Retinal pigment epithelial cell (primary cell): ENCODE measurements at regions not wholly inside any gene's neighbourhood (a gene's known extent, or its start where the extent isn't known, plus 50 kb on each side); places are given as distances from the start of the nearest gene placed in this dataset.

ENCODE experiments used
- DNase-seq: peaks from one replicate; pipeline ENCODE4 v3.0.0-alpha.2; 2010; ENCODE audit warnings: low read depth
- H3K4me3 ChIP-seq: 2 replicates; pipeline ENCODE4 v1.5.1; 2011; ENCODE audit warnings: mild to moderate bottlenecking, low read length, control low read depth, moderate library complexity
- TF ChIP-seq, protein P1 (sequence below): conservative IDR thresholded peaks from 2 replicates; pipeline ENCODE4 v1.5.1; 2011; ENCODE audit warnings: low read depth, low read length, control low read depth, inconsistent platforms

DNA sequence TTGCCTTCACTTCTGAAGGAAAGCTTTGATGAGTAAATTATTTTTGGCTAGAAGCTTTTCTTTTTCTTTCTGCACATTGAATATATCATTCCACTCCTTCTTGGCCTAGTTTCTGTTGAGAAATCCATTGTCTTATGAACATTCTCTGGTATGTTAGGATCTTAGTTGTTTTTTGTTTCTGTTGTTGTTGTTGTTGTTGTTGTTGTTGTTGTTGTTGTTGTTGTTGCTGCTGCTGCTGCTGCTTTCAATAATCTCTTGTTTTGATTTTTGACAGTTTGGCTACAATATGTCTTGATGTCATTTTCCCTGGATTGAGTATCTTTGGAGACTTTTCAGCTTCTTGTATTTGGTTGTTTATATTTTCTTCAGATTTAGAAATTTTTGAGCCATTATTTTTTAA lies 836.5 kb upstream of the MAN1A1 start:
- TF ChIP-seq, protein P1, sequence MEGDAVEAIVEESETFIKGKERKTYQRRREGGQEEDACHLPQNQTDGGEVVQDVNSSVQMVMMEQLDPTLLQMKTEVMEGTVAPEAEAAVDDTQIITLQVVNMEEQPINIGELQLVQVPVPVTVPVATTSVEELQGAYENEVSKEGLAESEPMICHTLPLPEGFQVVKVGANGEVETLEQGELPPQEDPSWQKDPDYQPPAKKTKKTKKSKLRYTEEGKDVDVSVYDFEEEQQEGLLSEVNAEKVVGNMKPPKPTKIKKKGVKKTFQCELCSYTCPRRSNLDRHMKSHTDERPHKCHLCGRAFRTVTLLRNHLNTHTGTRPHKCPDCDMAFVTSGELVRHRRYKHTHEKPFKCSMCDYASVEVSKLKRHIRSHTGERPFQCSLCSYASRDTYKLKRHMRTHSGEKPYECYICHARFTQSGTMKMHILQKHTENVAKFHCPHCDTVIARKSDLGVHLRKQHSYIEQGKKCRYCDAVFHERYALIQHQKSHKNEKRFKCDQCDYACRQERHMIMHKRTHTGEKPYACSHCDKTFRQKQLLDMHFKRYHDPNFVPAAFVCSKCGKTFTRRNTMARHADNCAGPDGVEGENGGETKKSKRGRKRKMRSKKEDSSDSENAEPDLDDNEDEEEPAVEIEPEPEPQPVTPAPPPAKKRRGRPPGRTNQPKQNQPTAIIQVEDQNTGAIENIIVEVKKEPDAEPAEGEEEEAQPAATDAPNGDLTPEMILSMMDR = no peak
- no peak for DNase-seq
- H3K4me3 ChIP-seq = no peak overlapping the region

DNA sequence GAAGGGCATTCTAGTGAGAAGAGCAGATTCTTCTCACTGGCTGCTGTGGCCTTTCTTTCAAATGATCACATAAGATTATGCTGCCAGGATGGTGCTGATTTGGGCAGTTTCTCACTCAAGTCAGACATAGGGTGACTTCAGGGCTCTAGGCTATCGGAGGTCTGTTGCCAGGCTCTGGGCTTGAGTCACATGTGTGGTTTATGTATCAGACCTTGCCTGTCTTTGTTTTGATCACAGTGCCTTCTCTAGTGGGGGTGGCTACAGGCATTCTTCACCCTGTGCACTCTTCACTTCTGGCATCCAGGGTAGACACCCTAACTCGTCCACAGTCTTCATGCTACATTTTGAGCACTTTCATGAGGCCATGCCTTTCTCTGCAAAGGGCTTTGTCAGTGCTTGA lies 823.7 kb upstream of the MAN1A1 start:
- H3K4me3 ChIP-seq = no peak overlapping the region
- DNase-seq = no peak
- TF ChIP-seq, protein P1 = no peak

DNA sequence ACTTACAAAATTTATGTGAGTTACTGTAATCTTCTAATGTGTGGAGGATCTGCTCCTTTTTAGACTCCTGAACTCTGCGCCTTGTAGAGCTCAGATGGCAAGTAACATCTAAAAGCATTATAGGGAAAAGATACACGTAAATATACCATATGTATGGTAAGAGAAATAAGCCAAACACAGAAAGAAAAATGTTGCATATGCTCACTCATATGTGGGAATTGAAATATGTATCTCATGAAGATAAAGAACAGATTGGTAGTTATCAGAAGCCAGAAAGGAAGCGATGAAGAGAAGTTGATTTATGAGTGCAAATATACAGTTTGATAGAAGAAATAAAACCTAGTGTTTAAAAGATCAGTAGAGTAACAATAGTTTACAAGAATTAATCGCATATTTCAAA lies 815.0 kb upstream of the MAN1A1 start:
- TF ChIP-seq, protein P1 = no peak

DNA sequence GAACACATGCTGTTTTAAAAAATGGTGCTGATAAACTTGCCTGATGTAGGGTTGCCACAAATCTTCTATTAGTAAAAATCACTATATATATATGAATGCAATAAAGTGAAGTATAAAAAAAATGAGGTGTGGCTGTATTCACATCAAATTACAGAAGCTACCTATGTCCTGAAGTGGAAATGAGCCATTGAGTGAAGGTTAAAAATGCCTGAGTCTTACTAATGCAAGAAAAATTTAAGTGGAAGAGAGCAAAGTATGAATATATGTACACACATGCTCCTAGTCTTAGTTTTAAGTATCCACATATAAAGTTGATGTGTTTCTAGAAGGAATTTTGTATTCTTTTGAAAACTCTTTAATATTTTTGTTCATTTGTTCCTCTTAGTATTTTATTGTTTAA lies 808.3 kb upstream of the MAN1A1 start:
- TF ChIP-seq, protein P1 = no peak
- no peak for DNase-seq
- no peak overlapping the region for H3K4me3 ChIP-seq

More for the DNA sequence above, 815.0 kb upstream of the MAN1A1 start:
- no peak for DNase-seq
- no peak overlapping the region for H3K4me3 ChIP-seq

DNA sequence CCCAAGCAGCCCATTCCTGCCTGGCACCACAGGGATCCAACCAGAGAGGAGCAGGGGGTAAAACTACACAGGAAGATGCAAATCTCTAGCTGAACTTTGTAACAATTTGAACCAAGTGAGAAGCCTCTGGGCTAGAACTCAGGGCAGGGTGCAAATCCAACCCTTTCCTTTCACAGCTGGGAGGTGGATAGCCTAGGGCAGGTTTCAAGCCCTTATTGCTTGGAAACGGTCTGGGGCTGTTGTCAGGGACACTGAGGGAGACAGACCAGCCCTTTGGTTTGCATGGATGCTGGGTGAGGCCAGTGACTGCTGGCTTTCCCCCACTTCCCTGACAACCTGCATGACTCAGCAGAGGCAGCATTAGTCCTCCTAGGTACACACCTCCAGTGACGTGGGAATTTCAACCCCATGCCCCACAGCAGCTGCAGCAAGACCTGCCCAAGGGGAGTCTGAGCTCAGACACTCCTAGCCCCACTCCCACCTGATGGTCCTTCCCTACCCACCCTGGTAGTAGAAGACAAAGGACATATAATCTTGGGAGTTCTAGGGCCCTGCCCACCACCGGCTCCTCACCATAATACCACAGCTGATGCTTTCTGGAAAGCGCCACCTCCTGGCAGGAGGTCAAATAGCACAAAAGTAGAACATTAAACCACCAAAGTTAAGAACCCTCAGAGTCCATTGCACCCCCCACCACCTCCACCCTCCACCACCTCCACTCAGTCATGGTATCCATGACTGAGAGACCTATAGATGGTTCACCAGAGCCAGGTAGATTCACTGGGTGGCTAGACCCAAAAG lies 797.7 kb upstream of the MAN1A1 start:
- DNase-seq = no peak
- TF ChIP-seq, protein P1 = no peak
- no peak overlapping the region for H3K4me3 ChIP-seq

DNA sequence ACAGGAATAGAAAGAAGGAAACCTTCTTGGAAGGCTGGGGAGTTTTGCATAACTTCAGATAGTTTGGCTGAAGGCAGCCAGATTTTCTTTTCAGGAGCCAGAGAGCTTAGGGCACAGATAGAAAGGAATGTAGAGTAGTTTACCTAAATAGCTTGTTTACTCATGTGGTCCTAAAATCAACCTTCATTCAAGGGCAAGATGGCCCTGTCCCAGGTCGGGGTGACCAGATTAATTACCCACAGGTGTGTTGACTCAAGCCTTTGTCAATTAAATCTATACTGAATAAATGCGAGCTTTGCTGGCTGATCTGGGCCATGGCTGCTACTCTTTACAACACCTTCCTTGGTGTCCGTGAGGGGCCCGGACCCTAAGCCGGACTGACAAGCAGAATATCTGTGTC lies 792.0 kb upstream of the MAN1A1 start:
- DNase-seq = no peak
- TF ChIP-seq, protein P1 = no peak
- no peak overlapping the region for H3K4me3 ChIP-seq

DNA sequence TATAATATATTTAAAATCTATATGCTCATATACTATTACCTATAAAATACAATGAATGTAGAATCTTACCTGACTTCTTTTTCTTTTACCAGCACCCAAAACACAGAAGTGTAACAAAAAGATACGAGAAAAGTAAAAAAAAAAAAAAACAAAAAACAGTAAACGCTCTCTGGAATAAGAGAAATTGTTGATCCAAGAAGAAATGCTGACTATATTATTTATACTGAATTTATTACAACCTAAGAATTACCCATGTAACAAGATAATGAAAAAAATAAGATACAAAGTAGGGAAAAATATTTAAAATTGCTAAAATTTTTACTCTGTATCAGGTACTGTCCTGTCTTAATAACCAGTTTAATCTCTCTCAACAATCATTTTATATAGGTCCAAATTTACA lies 787.9 kb upstream of the MAN1A1 start:
- no peak overlapping the region for H3K4me3 ChIP-seq
- no peak for DNase-seq
- TF ChIP-seq, protein P1 = no peak
